Loucy (cell line): ENCODE measurements at regions not wholly inside any gene's neighbourhood (a gene's known extent, or its start where the extent isn't known, plus 50 kb on each side); places are given as distances from the start of the nearest gene placed in this dataset.

ENCODE experiments used
- H2AFZ ChIP-seq: fragments of 200-600 bp; sonication (generic); 2 replicates; pipeline ENCODE4 v1.6.0; 2016; ENCODE audit warnings: antibody characterized with exemption, mild to moderate bottlenecking, low read length, moderate library complexity
- H3F3A ChIP-seq: fragments of 200-600 bp; 2 replicates; pipeline ENCODE4 v1.6.0; 2016; ENCODE audit warnings: antibody characterized with exemption, low read depth, mild to moderate bottlenecking
- H3K27me3 ChIP-seq: fragments of 200-600 bp; sonication (generic); 2 replicates; pipeline ENCODE4 v1.6.1; 2014; ENCODE audit warnings: low read length, mild to moderate bottlenecking; ENCODE audit not compliant: insufficient read depth, poor library complexity, severe bottlenecking
- H3K36me3 ChIP-seq: fragments of 200-600 bp; sonication (generic); 2 replicates; pipeline ENCODE4 v1.6.1; 2016; ENCODE audit warnings: low read length; ENCODE audit not compliant: insufficient read depth
- H3K4me1 ChIP-seq: fragments of 200-600 bp; sonication (generic); 2 replicates; pipeline ENCODE4 v1.5.1; 2014; ENCODE audit warnings: low read length, mild to moderate bottlenecking; ENCODE audit not compliant: insufficient read depth, poor library complexity, severe bottlenecking
- H3K4me2 ChIP-seq: fragments of 200-600 bp; sonication (generic); 2 replicates; pipeline ENCODE4 v1.6.0; 2014; ENCODE audit warnings: antibody characterized with exemption, low read length, low read depth, mild to moderate bottlenecking; ENCODE audit not compliant: poor library complexity, severe bottlenecking
- H3K4me3 ChIP-seq: fragments of 200-600 bp; sonication (generic); 2 replicates; pipeline ENCODE4 v1.5.1; 2014; ENCODE audit warnings: low read length, mild to moderate bottlenecking, mixed read lengths; ENCODE audit not compliant: poor library complexity, severe bottlenecking
- H3K79me2 ChIP-seq: fragments of 200-600 bp; sonication (generic); 2 replicates; pipeline ENCODE4 v1.6.1; 2014; ENCODE audit warnings: low read length; ENCODE audit not compliant: insufficient read depth
- H3K9ac ChIP-seq: fragments of 200-600 bp; sonication (generic); 2 replicates; pipeline ENCODE4 v1.6.0; 2014; ENCODE audit warnings: mild to moderate bottlenecking, low read depth, low read length, moderate library complexity; ENCODE audit not compliant: poor library complexity, severe bottlenecking
- H3K9me2 ChIP-seq: fragments of 200-600 bp; sonication (generic); replicated peaks from 2 replicates; pipeline ENCODE4 v1.6.1; 2016; ENCODE audit warnings: low read depth, low read length, mixed read lengths
- H3K9me3 ChIP-seq: fragments of 200-600 bp; sonication (generic); 2 replicates; pipeline ENCODE4 v1.6.1; 2014; ENCODE audit warnings: mild to moderate bottlenecking, antibody characterized with exemption, low read length, low read depth; ENCODE audit not compliant: insufficient read depth
- H4K20me1 ChIP-seq: fragments of 200-600 bp; sonication (generic); 2 replicates; pipeline ENCODE4 v1.6.0; 2014; ENCODE audit warnings: antibody characterized with exemption, low read length, mild to moderate bottlenecking; ENCODE audit not compliant: insufficient read depth, poor library complexity, severe bottlenecking
- CTCF ChIP-seq: fragments of 200-600 bp; sonication (generic); conservative IDR thresholded peaks from 2 replicates; pipeline ENCODE4 v1.5.1; 2014; ENCODE audit warnings: mild to moderate bottlenecking, antibody characterized with exemption, low read length
- EZH2phosphoT487 ChIP-seq: fragments of 200-600 bp; IDR thresholded peaks from 2 replicates; pipeline ENCODE4 v1.6.1; 2018; ENCODE audit warnings: antibody characterized with exemption, mild to moderate bottlenecking, moderate library complexity, borderline replicate concordance

DNA sequence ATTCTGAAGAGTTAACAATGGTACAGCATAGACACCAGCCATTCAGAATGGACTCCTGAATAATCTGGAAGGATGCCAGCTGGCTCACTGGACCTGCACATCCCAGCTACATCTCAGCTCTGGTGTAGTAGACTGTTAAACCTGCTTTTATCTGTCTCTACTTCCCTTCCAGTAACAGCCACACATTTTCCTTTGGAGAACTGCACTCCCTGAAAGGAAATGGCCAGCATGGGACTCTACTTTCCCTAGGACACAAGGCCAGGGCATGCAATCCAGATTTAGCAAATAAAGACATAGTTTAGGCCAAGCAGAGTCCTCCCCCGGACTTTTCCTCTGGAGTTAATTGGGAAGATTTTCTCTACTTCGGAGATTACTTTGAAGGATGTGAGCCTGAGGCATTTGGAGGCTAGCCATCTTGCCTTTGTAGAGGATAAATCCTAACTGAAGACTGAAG, 82.7 kb upstream of the TCF12 start:
- no peak overlapping the region for H3K4me3 ChIP-seq

GRCh38 chr15:56832125-56832524, 86.3 kb upstream of the TCF12 start:
- Histone ChIP-seq H3K4me2 (no peak overlapping the region), H3K4me1 (no peaks in the 10 kb centered on the region), H4K20me1 (no peaks in the 10 kb centered on the region), H3F3A (no peaks in the 10 kb centered on the region), H3K79me2 (no peaks in the 10 kb centered on the region), H3K4me3 (no peak overlapping the region), H3K9me3 (no peaks in the 10 kb centered on the region), H3K9me2 (no peaks in the 10 kb centered on the region), H3K9ac (no peak overlapping the region), H2AFZ (no peak overlapping the region), H3K36me3 (no peaks in the 10 kb centered on the region), H3K27me3 (no peaks in the 10 kb centered on the region)
- TF ChIP-seq CTCF (no peak), EZH2phosphoT487 (no peak)

More for the DNA sequence above, 82.7 kb upstream of the TCF12 start:
- H3K79me2 ChIP-seq, result no peaks in the 10 kb centered on the region
- H3K36me3 ChIP-seq, result no peaks in the 10 kb centered on the region
- no peak overlapping the region for H3K9ac ChIP-seq
- H3K9me2 ChIP-seq, result no peaks in the 10 kb centered on the region
- H3K27me3 ChIP-seq, result no peaks in the 10 kb centered on the region
- no peaks in the 10 kb centered on the region for H3K4me1 ChIP-seq
- TF ChIP-seq CTCF (no peak), EZH2phosphoT487 (no peak)
- no peaks in the 10 kb centered on the region for H3F3A ChIP-seq
- no peaks in the 10 kb centered on the region for H3K9me3 ChIP-seq
- H3K4me2 ChIP-seq, result no peak overlapping the region
- H4K20me1 ChIP-seq, result no peaks in the 10 kb centered on the region
- no peak overlapping the region for H2AFZ ChIP-seq

DNA sequence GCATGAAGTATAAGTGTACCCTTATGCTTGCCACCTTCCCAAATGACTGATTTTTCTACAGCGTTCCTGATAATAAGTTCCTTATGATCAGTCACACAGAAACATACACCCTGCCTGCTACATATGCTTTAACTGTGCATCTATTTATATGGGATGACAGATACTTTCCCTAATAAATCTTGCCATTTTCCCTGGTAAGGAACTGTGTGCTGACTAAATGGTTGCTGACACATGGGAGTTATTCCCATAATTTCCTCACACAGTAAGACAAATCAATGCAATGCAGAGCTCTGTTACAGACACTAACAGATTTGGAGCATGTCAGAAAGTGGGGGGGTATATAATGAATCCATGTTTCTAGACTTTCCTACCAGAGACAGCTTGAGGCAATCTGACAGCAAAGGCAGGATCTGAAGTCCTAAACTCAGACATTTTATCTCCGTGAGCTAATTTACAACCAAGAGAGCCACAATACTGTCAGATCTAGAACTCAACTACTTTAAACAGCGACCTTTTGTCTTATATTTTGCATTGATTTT, 86.9 kb upstream of the TCF12 start:
- Histone ChIP-seq H2AFZ (no peak overlapping the region), H3K79me2 (no peaks in the 10 kb centered on the region), H4K20me1 (no peaks in the 10 kb centered on the region), H3K4me2 (no peak overlapping the region), H3K9me3 (no peaks in the 10 kb centered on the region), H3K4me1 (no peaks in the 10 kb centered on the region), H3K9me2 (no peaks in the 10 kb centered on the region), H3K36me3 (no peaks in the 10 kb centered on the region), H3K27me3 (no peaks in the 10 kb centered on the region), H3F3A (no peaks in the 10 kb centered on the region), H3K4me3 (no peak overlapping the region), H3K9ac (no peak overlapping the region)
- TF ChIP-seq CTCF (no peak), EZH2phosphoT487 (no peak)
